Large intestine (tissue), 3 donors: ENCODE measurements at regions not wholly inside any gene's neighbourhood (a gene's known extent, or its start where the extent isn't known, plus 50 kb on each side); places are given as distances from the start of the nearest gene placed in this dataset.
A peak's percentile ranks its signal among the peaks of the same experiment; 100 is the strongest.

Experiments used
- DNase-seq, 2 donors: peaks; one replicate each; pipeline versions ENCODE4 v3.0.0 to v3.0.0-alpha.2; 2013
- H3K27ac ChIP-seq: one replicate; pipeline ENCODE4 v1.5.1; 2013; ENCODE audit warnings: low read length
- H3K27me3 ChIP-seq: 2 replicates; pipeline ENCODE4 v1.6.1; 2013; ENCODE audit warnings: low read length; ENCODE audit not compliant: control insufficient read depth, insufficient read depth
- H3K36me3 ChIP-seq: 2 replicates; pipeline ENCODE4 v1.6.1; 2013; ENCODE audit warnings: low read length; ENCODE audit not compliant: control insufficient read depth, insufficient read depth
- H3K4me1 ChIP-seq: one replicate; pipeline ENCODE4 v1.6.1; 2013; ENCODE audit warnings: low read length; ENCODE audit not compliant: control insufficient read depth, insufficient read depth
- H3K4me3 ChIP-seq: one replicate; pipeline ENCODE4 v1.5.1; 2013; ENCODE audit warnings: low read length
- H3K9me3 ChIP-seq: one replicate; pipeline ENCODE4 v1.6.1; 2013; ENCODE audit warnings: mild to moderate bottlenecking, low read depth, low read length, moderate library complexity; ENCODE audit not compliant: control insufficient read depth
- WGBS: methylation state at CpG from one replicate; pipeline ENCODE4 v1.1.5; 2013; ENCODE audit warnings: low lambda C conversion rate; ENCODE audit not compliant: insufficient coverage; 5-methylcytosine and 5-hydroxymethylcytosine counted together

GRCh38 chr5:45038366-45038987 is 229.7 kb downstream of the MRPS30 start:
- Histone ChIP-seq H3K4me3 (no peak overlapping the region), H3K9me3 (no peaks in the 10 kb centered on the region), H3K4me1 (no peaks in the 10 kb centered on the region), H3K27ac (no peak overlapping the region), H3K27me3 (no peaks in the 10 kb centered on the region), H3K36me3 (no peaks in the 10 kb centered on the region)
- peak in 1 of 2 donors; percentile 11 for DNase-seq
- WGBS = no CpG with 5 or more reads among the region's 3 CpGs

DNA sequence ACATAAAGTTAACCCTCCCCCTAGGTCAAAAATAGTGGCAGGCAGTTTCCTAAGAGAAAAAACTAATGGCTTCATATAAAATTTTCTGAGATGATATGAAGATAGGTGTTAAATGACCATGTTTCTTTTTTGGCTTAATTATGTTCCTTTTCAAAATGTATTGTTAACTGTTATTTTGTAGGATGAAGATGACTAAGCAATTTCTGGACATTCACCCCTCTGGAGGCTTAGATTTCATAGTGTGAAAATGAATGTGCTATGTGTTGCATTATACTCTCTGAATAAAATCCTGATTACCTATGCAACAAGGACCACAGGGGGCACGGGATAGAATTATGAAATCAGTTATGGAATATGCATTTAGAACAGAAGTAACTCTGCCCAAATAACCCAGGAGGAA is 233.5 kb downstream of the MRPS30 start:
- WGBS = no CpG with 5 or more reads among the region's 1 CpG
- Histone ChIP-seq H3K36me3 (no peaks in the 10 kb centered on the region), H3K4me1 (no peaks in the 10 kb centered on the region), H3K4me3 (no peak overlapping the region), H3K9me3 (no peaks in the 10 kb centered on the region), H3K27ac (no peak overlapping the region), H3K27me3 (no peaks in the 10 kb centered on the region)
- DNase-seq = no peak

DNA sequence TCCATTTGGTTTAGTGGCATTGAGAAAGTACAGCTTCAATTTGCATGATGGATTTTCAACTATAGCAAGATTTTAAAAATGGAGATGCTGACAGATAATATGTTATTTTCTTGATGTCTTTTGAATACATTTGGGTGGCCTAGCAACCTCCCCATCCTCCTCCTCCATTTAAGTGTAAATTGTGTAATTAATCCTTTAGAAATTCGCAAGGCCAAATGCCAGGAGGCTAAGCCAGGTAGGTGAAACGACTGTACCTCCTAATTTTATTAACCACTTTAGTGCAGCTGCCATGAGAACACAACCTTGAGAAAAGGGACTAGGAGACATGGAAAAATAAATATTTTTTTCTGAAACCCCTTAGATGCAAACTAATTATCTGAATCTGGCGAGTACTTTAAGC is 248.8 kb downstream of the MRPS30 start:
- H3K27ac ChIP-seq = no peak overlapping the region
- WGBS = 100% methylated on average over 1 of the region's 3 CpGs
- no peaks in the 10 kb centered on the region for H3K36me3 ChIP-seq
- no peaks in the 10 kb centered on the region for H3K9me3 ChIP-seq
- H3K27me3 ChIP-seq = no peaks in the 10 kb centered on the region
- no peak for DNase-seq
- H3K4me1 ChIP-seq = no peaks in the 10 kb centered on the region
- no peak overlapping the region for H3K4me3 ChIP-seq

- WGBS = no CpG with 5 or more reads among the region's 2 CpGs
- Histone ChIP-seq H3K4me3 (no peak overlapping the region), H3K4me1 (no peaks in the 10 kb centered on the region), H3K27ac (no peak overlapping the region), H3K9me3 (no peaks in the 10 kb centered on the region), H3K27me3 (no peaks in the 10 kb centered on the region), H3K36me3 (no peaks in the 10 kb centered on the region)
- DNase-seq = no peak
These were observed 252.0 kb downstream of the MRPS30 start for GRCh38 chr5:45060724-45061123.

- Histone ChIP-seq H3K27me3 (no peaks in the 10 kb centered on the region), H3K4me3 (no peak overlapping the region), H3K27ac (no peak overlapping the region)
These were observed 253.3 kb downstream of the MRPS30 start for GRCh38 chr5:45062044-45062443.

DNA sequence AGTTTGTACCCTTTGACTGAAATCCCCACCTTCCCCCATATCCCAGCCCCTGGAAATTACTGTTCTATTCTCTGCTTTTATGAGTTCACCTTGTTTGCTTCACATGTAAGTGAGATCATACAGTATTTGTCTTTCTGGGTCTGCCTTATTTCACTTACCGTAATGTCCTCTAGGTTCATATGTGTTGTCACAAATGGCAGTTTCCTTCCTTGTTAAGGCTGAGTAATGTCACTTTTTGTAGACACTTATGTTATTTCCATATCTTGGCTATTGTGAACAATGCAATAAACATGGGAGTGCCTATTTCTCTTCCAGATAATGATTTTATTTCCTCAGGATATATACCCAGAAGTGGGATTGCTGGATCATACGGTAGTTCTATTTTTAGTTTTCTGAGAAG is 272.3 kb downstream of the MRPS30 start:
- no peaks in the 10 kb centered on the region for H3K27me3 ChIP-seq
- H3K4me1 ChIP-seq = no peaks in the 10 kb centered on the region
- WGBS = 100% methylated on average over 1 of the region's 2 CpGs
- H3K36me3 ChIP-seq = no peaks in the 10 kb centered on the region
- H3K27ac ChIP-seq = no peak overlapping the region
- no peak for DNase-seq
- no peak overlapping the region for H3K4me3 ChIP-seq
- H3K9me3 ChIP-seq = no peaks in the 10 kb centered on the region

More at GRCh38 chr5:45062044-45062443, 253.3 kb downstream of the MRPS30 start:
- no peaks in the 10 kb centered on the region for H3K36me3 ChIP-seq
- DNase-seq = no peak
- H3K9me3 ChIP-seq = no peaks in the 10 kb centered on the region
- no peaks in the 10 kb centered on the region for H3K4me1 ChIP-seq

GRCh38 chr5:45089870-45090269 is 281.1 kb downstream of the MRPS30 start:
- H3K36me3 ChIP-seq = no peaks in the 10 kb centered on the region
- H3K27ac ChIP-seq = no peak overlapping the region
- no peak for DNase-seq
- no peaks in the 10 kb centered on the region for H3K9me3 ChIP-seq
- H3K27me3 ChIP-seq = no peaks in the 10 kb centered on the region
- no peaks in the 10 kb centered on the region for H3K4me1 ChIP-seq
- H3K4me3 ChIP-seq = no peak overlapping the region
- no CpG with 5 or more reads among the region's 1 CpG for WGBS

DNA sequence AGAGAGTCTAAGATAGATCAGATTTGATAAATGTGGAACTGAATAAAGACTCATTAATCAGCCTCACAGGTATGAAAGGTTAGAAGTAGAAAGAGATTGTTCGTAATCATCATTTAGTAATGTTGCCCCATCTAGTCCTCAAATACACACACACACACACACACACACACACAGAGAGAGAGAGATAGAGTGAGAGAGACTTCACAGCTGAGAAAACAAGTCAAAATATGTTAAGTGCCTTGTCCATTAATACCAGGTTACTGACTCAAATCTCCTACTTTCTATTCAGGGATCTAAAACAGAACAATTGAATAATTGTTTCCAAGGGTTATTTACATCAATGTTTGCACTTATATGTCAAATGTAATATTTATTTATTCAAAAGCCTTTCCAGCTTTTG is 284.6 kb downstream of the MRPS30 start:
- no peaks in the 10 kb centered on the region for H3K9me3 ChIP-seq
- WGBS = no CpG with 5 or more reads among the region's 1 CpG
- H3K4me1 ChIP-seq = no peaks in the 10 kb centered on the region
- no peaks in the 10 kb centered on the region for H3K36me3 ChIP-seq
- no peak overlapping the region for H3K4me3 ChIP-seq
- DNase-seq = no peak
- H3K27ac ChIP-seq = no peak overlapping the region
- no peaks in the 10 kb centered on the region for H3K27me3 ChIP-seq

- no peaks in the 10 kb centered on the region for H3K36me3 ChIP-seq
- H3K9me3 ChIP-seq = no peaks in the 10 kb centered on the region
- no peaks in the 10 kb centered on the region for H3K27me3 ChIP-seq
- H3K4me3 ChIP-seq = no peak overlapping the region
- no peaks in the 10 kb centered on the region for H3K4me1 ChIP-seq
- peak; percentile 63 to 87 for DNase-seq
- WGBS = no CpG with 5 or more reads among the region's 4 CpGs
- peak overlapping the region; percentile 63 for H3K27ac ChIP-seq
These were observed 286.2 kb downstream of the MRPS30 start for GRCh38 chr5:45094876-45095440.

- no peaks in the 10 kb centered on the region for H3K4me1 ChIP-seq
- no peaks in the 10 kb centered on the region for H3K27me3 ChIP-seq
- no peak overlapping the region for H3K27ac ChIP-seq
- no CpG with 5 or more reads among the region's 3 CpGs for WGBS
- no peak overlapping the region for H3K4me3 ChIP-seq
- no peak for DNase-seq
- H3K9me3 ChIP-seq = no peaks in the 10 kb centered on the region
- no peaks in the 10 kb centered on the region for H3K36me3 ChIP-seq
These were observed 289.7 kb downstream of the MRPS30 start for GRCh38 chr5:45098483-45098882.

GRCh38 chr5:45101146-45101545 is 292.4 kb downstream of the MRPS30 start:
- WGBS = 100% methylated on average over 1 of the region's 4 CpGs

More at GRCh38 chr5:45101146-45101545, 292.4 kb downstream of the MRPS30 start:
- H3K4me1 ChIP-seq = no peaks in the 10 kb centered on the region
- H3K9me3 ChIP-seq = no peaks in the 10 kb centered on the region
- H3K27ac ChIP-seq = no peak overlapping the region
- DNase-seq = no peak
- no peaks in the 10 kb centered on the region for H3K36me3 ChIP-seq
- no peaks in the 10 kb centered on the region for H3K27me3 ChIP-seq
- H3K4me3 ChIP-seq = no peak overlapping the region
